Endothelial cell of umbilical vein (primary cell): ENCODE measurements at regions not wholly inside any gene's neighbourhood (a gene's known extent, or its start where the extent isn't known, plus 50 kb on each side); places are given as distances from the start of the nearest gene placed in this dataset.

Experiments
- BruUV-seq: library from RNA; stranded (reverse); fragments of 400-500 nt; replicated peaks from 2 replicates; lab custom pipeline; 2021; lab: Mats Ljungman, UMichigan
- CTCF ChIA-PET: fragments of 300-600, 350-600 bp; sonication (Branson Sonifier 250); formaldehyde crosslinking; loops from one replicate; lab custom pipeline; 2021; ENCODE audit warnings: antibody characterized with exemption, inconsistent platforms; lab: Charles Lee
- POLR2A ChIA-PET: fragments of 300-600, 350-600 bp; sonication (Branson Sonifier 250); formaldehyde crosslinking; loops from one replicate; lab custom pipeline; 2021; ENCODE audit warnings: antibody characterized with exemption, inconsistent platforms; lab: Charles Lee
- DNase-seq: peaks from one replicate; pipeline ENCODE4 v3.0.0-alpha.2; 2011; ENCODE audit warnings: low read depth, low spot score
- FAIRE-seq: peaks from 2 replicates; lab custom pipeline; 2011; peaks lifted over from hg19 to GRCh38; lab: Jason Lieb, UNC
- H2AFZ ChIP-seq: 2 replicates; pipeline ENCODE4 v1.6.0; 2012; ENCODE audit warnings: low read depth, low read length, control low read depth, inconsistent platforms
- H3K27ac ChIP-seq: 2 replicates; pipeline ENCODE4 v1.5.1; 2011; ENCODE audit warnings: low read depth, mild to moderate bottlenecking, control low read depth, low read length, moderate library complexity; ENCODE audit not compliant: insufficient read depth
- H3K27me3 ChIP-seq, 2 experiments: 2 replicates each; pipeline versions ENCODE4 v1.6.0 to v1.6.1; 2011; ENCODE audit warnings: low read length in 2 of 2, mixed read lengths in 1 of 2; ENCODE audit not compliant: control insufficient read depth in 2 of 2, insufficient read depth in 2 of 2
- H3K36me3 ChIP-seq, 2 experiments: 2 replicates in 1 of 2; 3 replicates in 1 of 2; pipeline ENCODE4 v1.5.1; 2011; ENCODE audit warnings: low read length in 2 of 2, mild to moderate bottlenecking in 1 of 2, moderate library complexity in 1 of 2; ENCODE audit not compliant: control insufficient read depth in 2 of 2, insufficient read depth in 2 of 2; ENCODE audit errors: extremely low read depth in 1 of 2
- H3K4me1 ChIP-seq: 3 replicates; pipeline ENCODE4 v1.5.1; 2011; ENCODE audit warnings: mild to moderate bottlenecking, low read length; ENCODE audit not compliant: control insufficient read depth, insufficient read depth; ENCODE audit errors: extremely low read depth
- H3K4me2 ChIP-seq: 2 replicates; pipeline ENCODE4 v1.6.1; 2011; ENCODE audit warnings: low read length, control low read depth, mixed read lengths; ENCODE audit not compliant: insufficient read depth
- H3K4me3 ChIP-seq, 3 experiments: fragments of 200-600 bp in 1 of 3; sonication (generic), shearing (Covaris generic) in 1 of 3; replicated peaks in 1 of 3; 2 replicates each; pipeline ENCODE4 v1.5.1; 2011 to 2016; ENCODE audit warnings: control low read depth in 3 of 3, low read length in 3 of 3, mild to moderate bottlenecking in 2 of 3, inconsistent platforms in 1 of 3, low read depth in 1 of 3, moderate library complexity in 1 of 3; ENCODE audit not compliant: insufficient read depth in 1 of 3
- H3K79me2 ChIP-seq: 2 replicates; pipeline ENCODE4 v1.6.0; 2012; ENCODE audit warnings: low read length, inconsistent platforms; ENCODE audit not compliant: control insufficient read depth, insufficient read depth
- H3K9ac ChIP-seq: replicated peaks from 2 replicates; pipeline ENCODE3; 2011; ENCODE audit warnings: low read length, control low read depth; ENCODE audit not compliant: insufficient read depth; ENCODE audit errors: extremely low read depth
- H3K9me1 ChIP-seq: replicated peaks from 3 replicates; pipeline ENCODE4 v1.6.0; 2011; ENCODE audit warnings: mild to moderate bottlenecking, low read length; ENCODE audit not compliant: control insufficient read depth, insufficient read depth; ENCODE audit errors: extremely low read depth
- H3K9me3 ChIP-seq: replicated peaks from 2 replicates; pipeline ENCODE4 v1.5.1; 2012; ENCODE audit warnings: low read length, inconsistent platforms; ENCODE audit not compliant: control insufficient read depth, insufficient read depth
- H4K20me1 ChIP-seq: replicated peaks from 2 replicates; pipeline ENCODE3; 2011; ENCODE audit warnings: mild to moderate bottlenecking, low read length; ENCODE audit not compliant: control insufficient read depth, insufficient read depth; ENCODE audit errors: extremely low read depth
- EZH2 ChIP-seq: IDR thresholded peaks from 2 replicates; pipeline ENCODE4 v1.6.1; 2012; ENCODE audit warnings: borderline replicate concordance, low read depth, mild to moderate bottlenecking, moderate library complexity, low read length, inconsistent platforms; ENCODE audit not compliant: severe bottlenecking
- FOS ChIP-seq: IDR thresholded peaks from 2 replicates; pipeline ENCODE4 v1.6.1; 2011; ENCODE audit warnings: mild to moderate bottlenecking, low read length, moderate library complexity, borderline replicate concordance; ENCODE audit not compliant: insufficient read depth
- GATA2 ChIP-seq: IDR thresholded peaks from 2 replicates; pipeline ENCODE4 v1.7.0; 2011; ENCODE audit warnings: low read depth, mild to moderate bottlenecking, moderate library complexity, mixed read lengths, low read length; ENCODE audit not compliant: insufficient read length, insufficient read depth
- JUN ChIP-seq: IDR thresholded peaks from 2 replicates; pipeline ENCODE4 v1.6.1; 2011; ENCODE audit warnings: borderline replicate concordance, low read depth; ENCODE audit not compliant: insufficient read length, insufficient read depth
- MAX ChIP-seq: IDR thresholded peaks from 2 replicates; pipeline ENCODE4 v1.6.1; 2011; ENCODE audit not compliant: insufficient read depth, insufficient read length
- MYC ChIP-seq: IDR thresholded peaks from one replicate; pipeline ENCODE4 v1.6.1; 2011; ENCODE audit warnings: mild to moderate bottlenecking, low read depth, low read length
- POLR2A ChIP-seq: IDR thresholded peaks from 2 replicates; pipeline ENCODE4 v1.6.1; 2012; ENCODE audit warnings: low read depth, mild to moderate bottlenecking, control low read depth, low read length
- POLR2AphosphoS5 ChIP-seq: IDR thresholded peaks from 2 replicates; pipeline ENCODE4 v1.6.1; 2012; ENCODE audit warnings: low read depth, mild to moderate bottlenecking, control low read depth, low read length, moderate library complexity; ENCODE audit not compliant: insufficient read depth
- dilution Hi-C: fragments of 300-500 bp; cut with MboI; formaldehyde crosslinking; loops from one replicate; pipeline ENCODE4 v1.15.0; 2019; ENCODE audit warnings: low sequenced_read_pairs; ENCODE audit not compliant: extremely low pct_ligation_motif_present
- intact Hi-C: fragments of 100-400 bp; cut with micrococcal nuclease; formaldehyde crosslinking; loops from one replicate; pipeline ENCODE4 v1.10.0; 2022
- TF ChIP-seq, protein P1 (sequence below), 2 donors: IDR thresholded peaks; 1 replicate in 1 of 2; 2 replicates in 1 of 2; pipeline ENCODE4 v1.5.1; 2011; ENCODE audit warnings: low read length in 2 of 2, mild to moderate bottlenecking in 2 of 2, moderate library complexity in 2 of 2, control low read depth in 1 of 2, inconsistent platforms in 1 of 2, low read depth in 1 of 2; ENCODE audit not compliant: insufficient read depth in 1 of 2; ENCODE audit errors: extremely low read depth in 1 of 2

GRCh38 chr6:7479801-7480266 is 61.6 kb upstream of the DSP start:
- no peaks in the 10 kb centered on the region for H3K4me1 ChIP-seq
- FAIRE-seq: no peak
- no peak overlapping the region for H3K4me2 ChIP-seq
- intact Hi-C loops: no loop called here
- dilution Hi-C loops: no loop called here
- TF ChIP-seq JUN (no peak), POLR2A (no peak), EZH2 (no peak), FOS (no peak), GATA2 (no peak), MYC (no peak), MAX (no peak)
- H3K9me3 ChIP-seq: no peaks in the 10 kb centered on the region
- peak; percentile 6 for DNase-seq
- H3K4me3 ChIP-seq: no peak overlapping the region
- BruUV-seq: no TSS peak
- H3K27me3 ChIP-seq: no peaks in the 10 kb centered on the region
- no peaks in the 10 kb centered on the region for H3K36me3 ChIP-seq
- H4K20me1 ChIP-seq: no peaks in the 10 kb centered on the region
- H3K9me1 ChIP-seq: no peaks in the 10 kb centered on the region
- POLR2A ChIA-PET: no interaction called here
- no peak overlapping the region for H2AFZ ChIP-seq
- H3K27ac ChIP-seq: no peak overlapping the region
- H3K9ac ChIP-seq: no peak overlapping the region
- no peaks in the 10 kb centered on the region for H3K79me2 ChIP-seq
- CTCF ChIA-PET: interaction anchor here (0.7 kb wide), 2 partner anchors 54 to 1949 kb away, joined by 3 to 4 read pairs; no protein-coding TSS in a partner anchor

DNA sequence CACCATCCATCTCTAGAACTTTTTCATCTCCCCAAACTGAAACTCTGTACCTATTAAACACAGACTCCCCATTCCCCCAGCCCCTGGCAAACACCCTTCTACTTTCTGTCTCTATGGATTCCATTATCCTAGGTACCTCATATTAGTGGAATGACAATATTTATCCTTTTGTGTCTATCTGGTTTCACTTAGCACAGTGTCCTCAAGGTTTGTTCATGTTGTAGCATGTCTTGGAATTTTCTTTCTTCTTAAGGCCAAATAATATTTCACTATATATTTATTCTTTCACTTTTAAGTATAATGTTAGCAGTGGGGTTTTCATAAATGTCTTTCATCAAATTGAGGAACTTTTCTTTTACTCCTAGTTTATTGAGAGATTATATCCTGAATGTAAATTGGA is 56.8 kb upstream of the DSP start:
- dilution Hi-C loops (no loop called here), intact Hi-C loops (no loop called here)
- Histone ChIP-seq H3K36me3 (no peaks in the 10 kb centered on the region), H3K9ac (no peak overlapping the region), H3K4me2 (no peak overlapping the region), H3K4me3 (no peak overlapping the region), H3K4me1 (no peaks in the 10 kb centered on the region), H3K9me3 (no peaks in the 10 kb centered on the region), H3K27ac (no peak overlapping the region), H3K9me1 (no peaks in the 10 kb centered on the region), H3K27me3 (no peaks in the 10 kb centered on the region), H4K20me1 (no peaks in the 10 kb centered on the region), H2AFZ (no peak overlapping the region), H3K79me2 (no peaks in the 10 kb centered on the region)
- FAIRE-seq: no peak
- CTCF ChIA-PET: no interaction called here
- BruUV-seq: no TSS peak
- TF ChIP-seq, protein P1, sequence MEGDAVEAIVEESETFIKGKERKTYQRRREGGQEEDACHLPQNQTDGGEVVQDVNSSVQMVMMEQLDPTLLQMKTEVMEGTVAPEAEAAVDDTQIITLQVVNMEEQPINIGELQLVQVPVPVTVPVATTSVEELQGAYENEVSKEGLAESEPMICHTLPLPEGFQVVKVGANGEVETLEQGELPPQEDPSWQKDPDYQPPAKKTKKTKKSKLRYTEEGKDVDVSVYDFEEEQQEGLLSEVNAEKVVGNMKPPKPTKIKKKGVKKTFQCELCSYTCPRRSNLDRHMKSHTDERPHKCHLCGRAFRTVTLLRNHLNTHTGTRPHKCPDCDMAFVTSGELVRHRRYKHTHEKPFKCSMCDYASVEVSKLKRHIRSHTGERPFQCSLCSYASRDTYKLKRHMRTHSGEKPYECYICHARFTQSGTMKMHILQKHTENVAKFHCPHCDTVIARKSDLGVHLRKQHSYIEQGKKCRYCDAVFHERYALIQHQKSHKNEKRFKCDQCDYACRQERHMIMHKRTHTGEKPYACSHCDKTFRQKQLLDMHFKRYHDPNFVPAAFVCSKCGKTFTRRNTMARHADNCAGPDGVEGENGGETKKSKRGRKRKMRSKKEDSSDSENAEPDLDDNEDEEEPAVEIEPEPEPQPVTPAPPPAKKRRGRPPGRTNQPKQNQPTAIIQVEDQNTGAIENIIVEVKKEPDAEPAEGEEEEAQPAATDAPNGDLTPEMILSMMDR (IDR thresholded peaks at IDR 0.05; ENCODE audit: extremely low read depth in 1 of 2, insufficient read depth in 1 of 2, low read depth in 1 of 2, low read length in 2 of 2): no peak
- TF ChIP-seq MYC (no peak), GATA2 (no peak), POLR2AphosphoS5 (no peak), EZH2 (no peak), FOS (no peak), MAX (no peak), POLR2A (no peak), JUN (no peak)
- DNase-seq: no peak
- POLR2A ChIA-PET: no interaction called here
